ENCODE measurements at regions not wholly inside any gene's neighbourhood (a gene's known extent, or its start where the extent isn't known, plus 50 kb on each side); places are given as distances from the start of the nearest gene placed in this dataset.

GRCh38 chr13:91052876-91053275, 294.6 kb upstream of the MIR17HG start:
- TF ChIP-seq POLR2AphosphoS5 (IDR thresholded peaks at IDR 0.05) = no peak
- no peak for TF ChIP-seq CTCF (IDR thresholded peaks at IDR 0.05)
- no peak for TF ChIP-seq POLR2A (IDR thresholded peaks at IDR 0.05)

Data from gastroesophageal sphincter (tissue), 3 donors.